GM21576 (cell line): ENCODE measurements at regions not wholly inside any gene's neighbourhood (a gene's known extent, or its start where the extent isn't known, plus 50 kb on each side); places are given as distances from the start of the nearest gene placed in this dataset.

Source experiments
- ATAC-seq: cut with Tn5 transposase; IDR thresholded peaks from one replicate; pipeline ENCODE4 v1.9.1; 2021; ENCODE audit warnings: mild to moderate bottlenecking, moderate library complexity; ENCODE audit not compliant: unreplicated experiment

DNA sequence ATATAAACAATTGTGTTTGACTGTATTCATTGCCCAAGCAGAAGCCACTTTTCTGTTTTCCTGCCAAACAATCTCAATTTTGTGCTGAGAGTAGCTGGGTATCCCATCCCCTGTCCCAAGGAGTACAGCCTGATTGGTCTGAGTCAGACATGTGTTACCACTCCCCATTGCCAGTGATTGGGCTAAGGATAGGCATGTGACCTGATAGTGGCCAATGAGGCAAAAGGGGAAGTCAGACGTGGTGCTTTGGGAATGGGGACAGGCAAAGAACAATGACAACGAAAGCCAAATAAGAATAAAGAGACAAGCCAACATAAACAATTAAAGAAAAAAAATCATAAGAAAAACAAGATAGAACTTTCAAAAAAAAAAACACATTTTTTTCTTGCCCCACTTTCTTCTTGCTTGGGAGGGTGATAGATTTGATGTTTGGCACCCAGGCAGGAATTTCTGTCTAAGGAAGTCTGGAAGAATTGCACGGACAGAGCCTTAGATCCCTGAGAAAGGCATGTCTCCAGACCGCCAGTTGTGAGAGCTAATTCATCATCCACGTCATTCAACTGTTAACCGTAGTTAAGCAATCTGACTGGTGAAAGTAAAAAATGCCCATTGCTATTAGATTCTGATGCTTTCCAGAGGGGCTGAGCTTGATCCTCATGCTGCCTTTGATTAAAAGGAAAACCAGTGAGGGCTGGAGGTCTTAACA, 626.6 kb upstream of the TMEM132C start:
- ATAC-seq = no peak

DNA sequence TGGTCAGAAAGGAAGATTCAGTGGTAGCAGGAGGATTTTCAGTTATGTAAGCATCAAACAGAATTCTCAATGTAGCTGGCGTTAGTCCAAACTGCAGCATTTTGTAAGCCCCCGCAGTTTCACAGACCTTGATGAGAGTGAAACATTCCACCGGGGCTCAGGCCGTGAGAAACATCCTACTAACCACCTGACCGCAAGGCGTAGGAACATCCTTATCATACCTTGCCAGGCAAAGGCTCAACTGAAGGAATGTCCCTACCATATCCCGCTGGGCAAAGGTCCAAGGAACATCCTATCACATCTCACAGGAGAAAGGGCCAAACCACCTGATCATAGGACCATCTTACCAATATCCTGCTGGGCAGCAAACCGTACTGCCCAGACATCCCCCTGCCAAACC, 624.8 kb upstream of the TMEM132C start:
- no peak for ATAC-seq

DNA sequence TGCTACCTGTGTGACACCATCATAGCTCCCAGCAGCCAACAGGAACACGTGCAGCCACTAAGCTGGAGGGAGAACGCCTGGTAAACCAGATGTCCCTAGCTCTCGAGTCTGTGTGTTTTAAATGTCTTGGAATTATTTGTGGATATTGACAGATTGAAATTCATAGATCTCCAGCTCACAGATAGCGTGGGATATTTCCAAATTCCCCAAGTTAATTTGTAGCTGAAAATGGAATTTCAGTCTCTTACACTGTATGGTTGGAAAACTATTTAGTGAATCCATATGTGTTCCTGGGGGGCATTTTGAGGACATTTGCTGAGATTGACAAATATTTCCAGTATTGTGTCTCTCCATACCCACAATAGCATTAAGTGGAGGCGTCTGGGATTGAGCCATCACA, 618.6 kb upstream of the TMEM132C start:
- ATAC-seq = no peak

DNA sequence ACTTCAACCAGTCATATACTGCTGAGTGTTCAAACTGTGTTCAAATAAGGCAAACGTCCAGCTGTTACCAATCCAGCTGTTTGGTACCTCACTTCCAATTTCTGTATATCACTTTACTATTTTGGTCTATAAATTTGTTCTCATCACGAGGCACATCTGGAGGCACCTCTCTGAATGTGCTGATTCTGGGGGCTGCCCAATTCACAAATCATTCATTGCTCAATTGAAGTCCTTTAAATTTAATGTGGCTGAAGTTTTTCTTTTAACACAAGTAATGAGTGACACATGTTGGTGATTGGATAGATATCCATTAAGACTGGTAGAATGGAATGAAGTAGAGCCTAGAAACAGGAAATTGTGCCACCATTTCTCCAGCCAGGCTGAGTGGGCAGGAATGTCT, 617.0 kb upstream of the TMEM132C start:
- no peak for ATAC-seq

GRCh38 chr12:127650626-127651025, 616.3 kb upstream of the TMEM132C start:
- no peak for ATAC-seq

GRCh38 chr12:127652281-127652680, 614.7 kb upstream of the TMEM132C start:
- no peak for ATAC-seq

DNA sequence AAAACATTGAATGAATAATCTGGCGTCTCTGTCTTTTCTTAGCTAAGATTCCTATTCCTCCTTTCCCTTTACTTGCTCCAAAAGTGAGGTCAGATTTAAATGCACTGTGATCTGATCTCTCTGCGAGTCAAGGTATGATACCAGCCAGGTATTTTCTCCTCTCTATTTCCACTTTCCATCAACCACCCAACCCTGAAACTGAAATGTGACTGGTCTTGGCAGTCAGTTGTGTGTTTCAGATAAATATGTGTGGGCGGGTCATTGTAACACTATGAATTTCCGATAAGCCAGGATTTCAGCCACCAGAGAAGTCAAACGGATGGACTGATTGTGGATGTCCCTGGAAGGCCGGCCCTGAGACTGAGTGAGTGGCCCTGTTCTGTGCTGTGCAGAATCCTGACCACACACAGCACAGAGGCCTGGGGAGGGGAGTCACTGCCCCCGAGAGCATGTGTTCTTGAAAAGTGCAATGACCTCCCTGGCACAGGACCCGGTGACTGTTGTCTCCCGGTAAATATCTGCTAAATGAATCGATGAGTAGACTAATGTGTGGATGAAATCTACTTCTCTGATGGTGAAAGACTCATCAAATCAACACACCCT, 612.5 kb upstream of the TMEM132C start:
- ATAC-seq = no peak

- ATAC-seq = no peak
Measured at GRCh38 chr12:127655691-127656090, 611.3 kb upstream of the TMEM132C start.

- ATAC-seq = no peak
Measured at GRCh38 chr12:127656266-127656665, 610.7 kb upstream of the TMEM132C start.

DNA sequence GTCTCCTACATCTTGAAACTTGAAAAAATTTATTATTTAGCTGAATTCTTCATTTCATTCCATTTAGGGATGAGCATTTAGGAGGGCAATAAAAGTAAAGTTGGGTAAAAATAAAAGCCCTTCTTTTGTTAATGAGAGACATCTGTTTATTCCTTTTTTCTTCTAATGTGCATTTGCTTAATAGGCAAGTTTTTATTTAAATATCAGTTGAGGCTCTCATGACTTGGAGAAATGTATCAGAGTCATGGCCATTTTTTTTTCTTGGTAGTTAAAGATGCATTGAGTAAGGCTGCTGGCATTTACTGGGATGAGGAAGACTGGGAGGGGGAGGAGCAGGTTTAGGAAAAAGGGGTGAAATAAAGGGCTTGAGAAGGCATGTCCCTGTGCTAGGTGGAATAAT, 609.9 kb upstream of the TMEM132C start:
- no peak for ATAC-seq

- no peak for ATAC-seq
Measured at GRCh38 chr12:127660961-127661360, 606.0 kb upstream of the TMEM132C start.

DNA sequence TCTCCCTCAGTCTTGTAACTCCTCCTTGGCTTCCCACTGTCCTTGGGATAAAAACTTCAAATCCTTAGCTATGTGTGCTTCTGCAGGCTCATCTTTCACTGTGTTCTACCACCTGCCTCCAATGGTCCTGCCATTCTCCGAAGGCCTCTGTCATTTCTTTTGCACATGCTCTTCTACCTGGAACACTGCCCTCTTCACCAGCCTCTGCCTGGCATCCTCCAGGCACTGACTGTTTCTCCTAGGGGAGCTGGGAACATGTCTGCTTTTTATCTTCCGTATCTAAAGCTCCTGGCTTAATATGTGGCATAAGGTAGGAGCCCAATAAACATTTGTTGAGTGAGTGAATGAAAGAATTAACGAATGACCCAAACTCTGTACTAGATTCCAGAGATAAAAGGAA, 603.3 kb upstream of the TMEM132C start:
- ATAC-seq = no peak

DNA sequence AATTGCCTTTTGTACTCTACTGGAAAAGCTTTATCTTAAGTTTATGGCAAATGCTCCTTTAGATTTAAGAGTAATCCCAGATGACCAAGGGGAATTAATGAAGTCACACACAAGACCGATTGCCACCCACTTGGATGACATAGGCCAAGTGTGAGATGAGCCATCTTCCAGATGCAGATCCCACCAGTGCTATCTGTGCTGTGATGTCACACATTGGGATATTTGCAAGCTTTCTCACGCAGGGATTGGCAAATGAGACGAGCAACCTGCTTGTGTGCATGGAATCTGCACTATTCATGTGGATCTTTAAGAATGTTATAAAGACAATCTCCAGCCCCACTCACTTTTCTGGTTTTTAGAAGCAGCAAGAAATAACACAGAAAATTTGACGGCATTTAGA, 602.1 kb upstream of the TMEM132C start:
- no peak for ATAC-seq

GRCh38 chr12:127667131-127667685, 599.8 kb upstream of the TMEM132C start:
- no peak for ATAC-seq

DNA sequence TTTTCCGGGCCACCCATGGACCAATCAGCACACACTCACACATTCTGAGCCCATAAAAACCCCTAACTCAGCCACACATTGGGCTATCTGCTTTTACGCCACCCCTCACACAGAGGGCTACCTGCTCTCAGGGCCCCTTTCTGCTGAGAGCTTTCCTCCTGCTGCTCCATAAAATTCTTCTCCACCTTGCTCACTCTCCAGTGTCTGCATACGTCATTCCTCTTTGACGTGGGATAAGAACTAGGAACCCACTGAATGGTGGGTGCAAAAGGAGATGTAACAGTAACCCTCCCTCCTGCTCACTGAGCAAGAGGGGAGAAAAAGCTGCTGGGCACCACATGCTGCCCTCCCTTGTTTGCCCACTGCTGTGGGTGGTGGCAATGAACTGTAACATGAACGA, 596.7 kb upstream of the TMEM132C start:
- ATAC-seq = no peak

GRCh38 chr12:127670796-127671195, 596.2 kb upstream of the TMEM132C start:
- ATAC-seq = no peak

- ATAC-seq = no peak
Measured at GRCh38 chr12:127675936-127676335, 591.0 kb upstream of the TMEM132C start.

GRCh38 chr12:127677537-127678131, 589.3 kb upstream of the TMEM132C start:
- no peak for ATAC-seq

- ATAC-seq = no peak
Measured at GRCh38 chr12:127678945-127679344, 588.0 kb upstream of the TMEM132C start.

DNA sequence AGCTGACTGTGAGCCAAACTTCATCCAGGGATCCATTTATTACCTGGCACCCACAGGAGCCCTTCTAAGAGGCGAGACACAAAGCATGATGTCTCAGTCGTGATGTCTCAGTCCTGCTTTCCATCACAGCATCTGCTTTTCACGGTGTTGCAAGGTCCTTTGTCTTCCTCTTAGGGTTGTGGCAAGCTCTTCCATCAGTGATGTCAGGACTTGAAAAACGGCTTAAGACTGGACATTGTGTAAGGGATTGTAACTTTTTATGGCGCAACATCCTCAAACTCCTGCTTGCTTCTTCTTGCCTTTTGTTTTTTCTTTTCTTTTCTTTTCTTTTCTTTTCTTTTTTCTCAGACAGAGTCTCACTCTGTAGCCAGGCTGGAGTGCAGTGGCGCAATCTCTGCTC, 586.5 kb upstream of the TMEM132C start:
- ATAC-seq = no peak

DNA sequence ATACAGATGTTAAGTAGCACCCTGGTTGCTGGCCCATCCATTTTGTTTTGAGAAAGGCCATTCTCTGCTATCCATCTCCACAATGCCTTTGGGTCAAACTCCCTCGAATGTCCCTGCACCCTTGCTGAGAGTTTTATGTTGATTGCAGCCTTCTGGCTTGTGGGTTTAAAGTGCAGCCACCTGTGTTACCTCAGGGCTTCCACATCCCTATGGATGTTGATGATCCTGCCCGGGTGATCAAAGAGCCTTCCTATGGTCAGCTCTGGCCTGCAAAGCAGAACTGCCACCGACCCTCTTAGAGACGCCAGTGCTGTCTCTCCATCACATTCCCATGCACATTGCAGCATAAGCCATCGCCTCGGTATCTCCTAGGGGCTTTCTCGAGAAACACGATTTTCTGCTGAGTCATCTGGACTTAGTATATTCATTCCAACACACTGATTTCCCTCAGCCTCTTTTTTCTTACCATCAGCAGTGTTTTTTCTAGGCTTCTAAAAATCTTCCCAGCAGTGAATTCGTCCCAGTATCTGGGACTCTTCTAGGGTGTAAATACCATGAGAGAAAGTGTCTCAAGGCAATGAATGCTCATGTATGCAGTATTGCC, 585.7 kb upstream of the TMEM132C start:
- no peak for ATAC-seq

DNA sequence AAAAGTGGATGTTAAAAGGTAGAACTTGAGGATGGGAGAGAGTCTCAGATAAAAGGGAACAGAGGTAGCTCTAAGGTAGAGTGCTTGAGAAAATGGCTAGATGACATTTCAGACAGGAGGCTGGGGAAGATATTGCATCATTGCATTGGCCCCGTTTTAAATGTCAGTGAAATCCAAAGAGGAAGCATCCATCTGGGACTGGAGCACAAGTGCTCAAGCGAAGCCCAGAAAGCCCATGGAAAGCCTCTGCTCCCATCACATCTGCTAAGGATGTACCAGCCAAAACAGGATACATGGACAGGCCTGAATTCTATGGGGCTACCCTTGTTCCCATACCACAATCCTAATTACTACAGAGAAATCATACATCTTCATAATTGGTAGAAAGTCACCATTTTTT, 581.5 kb upstream of the TMEM132C start:
- no peak for ATAC-seq
